HEK293 (cell line): ENCODE measurements at regions not wholly inside any gene's neighbourhood (a gene's known extent, or its start where the extent isn't known, plus 50 kb on each side); places are given as distances from the start of the nearest gene placed in this dataset.

ENCODE experiments used
- CTCF ChIA-PET: fragments of 350-600 bp; formaldehyde crosslinking; extraction: SDS; loops from one replicate; lab custom pipeline; 2021; ENCODE audit warnings: antibody characterized with exemption; lab: Yijun Ruan, JAX
- POLR2A ChIA-PET: fragments of 300-600 bp; formaldehyde crosslinking; extraction: SDS; loops from one replicate; lab custom pipeline; 2020; ENCODE audit warnings: antibody characterized with exemption, inconsistent platforms; lab: Yijun Ruan, JAX
- H3K27ac ChIP-seq: fragments of 200-500 bp; sonication (Bioruptor generic); 2 replicates; pipeline ENCODE4 v1.5.1; 2014; ENCODE audit warnings: low read depth, low read length, control low read depth, inconsistent platforms; ENCODE audit errors: extremely low read depth
- H3K36me3 ChIP-seq, 2 experiments: fragments of 200-500 bp in 1 of 2; sonication (Bioruptor generic) in 1 of 2; 1 replicate in 1 of 2; 2 replicates in 1 of 2; pipeline ENCODE4 v1.5.1; 2014 to 2017; ENCODE audit warnings: inconsistent platforms in 2 of 2, low read length in 2 of 2; ENCODE audit not compliant: control insufficient read depth in 2 of 2, insufficient read depth in 1 of 2
- H3K4me1 ChIP-seq: fragments of 200-500 bp; sonication (Bioruptor generic); 2 replicates; pipeline ENCODE4 v1.5.1; 2014; ENCODE audit warnings: mild to moderate bottlenecking, low read length, inconsistent platforms; ENCODE audit not compliant: control insufficient read depth, insufficient read depth
- H3K4me3 ChIP-seq: 2 replicates; pipeline ENCODE4 v1.5.1; 2011; ENCODE audit warnings: low read depth, mild to moderate bottlenecking, control low read depth, low read length, moderate library complexity
- H3K9me3 ChIP-seq: fragments of 200-500 bp; sonication (Bioruptor generic); 2 replicates; pipeline ENCODE4 v1.5.1; 2014; ENCODE audit warnings: low read depth, low read length, inconsistent platforms; ENCODE audit not compliant: control insufficient read depth, insufficient read depth
- GFI1B ChIP-seq: fragments of 450-650 bp; formaldehyde crosslinking; IDR thresholded peaks from 2 replicates; pipeline ENCODE4 v1.5.1; 2016; ENCODE audit warnings: missing biosample characterization, missing genetic modification characterization
- IKZF3 ChIP-seq: fragments of 450-650 bp; IDR thresholded peaks from 2 replicates; pipeline ENCODE4 v1.5.0; 2018; ENCODE audit warnings: missing biosample characterization, mild to moderate bottlenecking, missing genetic modification characterization, moderate library complexity
- MEIS1 ChIP-seq: sonication (generic); formaldehyde crosslinking; IDR thresholded peaks from 2 replicates; pipeline ENCODE4 v1.8.1; 2022; ENCODE audit warnings: missing genetic modification reagents, mild to moderate bottlenecking, borderline replicate concordance
- OSR2 ChIP-seq: fragments of 450-650 bp; formaldehyde crosslinking; IDR thresholded peaks from 2 replicates; pipeline ENCODE4 v1.5.1; 2016; ENCODE audit warnings: missing biosample characterization, missing genetic modification characterization
- OVOL3 ChIP-seq: fragments of 450-650 bp; formaldehyde crosslinking; IDR thresholded peaks from 2 replicates; pipeline ENCODE4 v1.5.1; 2016; ENCODE audit warnings: missing biosample characterization, missing genetic modification characterization
- PBX3 ChIP-seq: sonication (generic); formaldehyde crosslinking; IDR thresholded peaks from 2 replicates; pipeline ENCODE4 v1.8.1; 2022; ENCODE audit warnings: mild to moderate bottlenecking, moderate library complexity, missing genetic modification reagents
- SCRT2 ChIP-seq: fragments of 450-650 bp; formaldehyde crosslinking; IDR thresholded peaks from 2 replicates; pipeline ENCODE4 v1.5.1; 2016; ENCODE audit warnings: missing biosample characterization, missing genetic modification characterization
- SP3 ChIP-seq: fragments of 450-650 bp; formaldehyde crosslinking; IDR thresholded peaks from 2 replicates; pipeline ENCODE4 v1.5.1; 2016; ENCODE audit warnings: missing biosample characterization, missing genetic modification characterization
- ZBTB1 ChIP-seq: fragments of 450-650 bp; formaldehyde crosslinking; IDR thresholded peaks from 2 replicates; pipeline ENCODE4 v1.5.1; 2016; ENCODE audit warnings: missing biosample characterization, missing genetic modification characterization
- ZIC2 ChIP-seq: fragments of 450-650 bp; formaldehyde crosslinking; IDR thresholded peaks from 2 replicates; pipeline ENCODE4 v1.5.1; 2016; ENCODE audit warnings: missing biosample characterization, missing genetic modification characterization
- ZNF121 ChIP-seq: fragments of 450-650 bp; formaldehyde crosslinking; IDR thresholded peaks from 2 replicates; pipeline ENCODE4 v1.5.1; 2016; ENCODE audit warnings: missing biosample characterization, missing genetic modification characterization
- ZNF16 ChIP-seq: fragments of 450-650 bp; formaldehyde crosslinking; IDR thresholded peaks from 2 replicates; pipeline ENCODE4 v1.5.1; 2016; ENCODE audit warnings: low read depth, missing biosample characterization, missing genetic modification characterization
- ZNF211 ChIP-seq: fragments of 450-650 bp; formaldehyde crosslinking; IDR thresholded peaks from 2 replicates; pipeline ENCODE4 v1.5.1; 2016; ENCODE audit warnings: low read depth, missing biosample characterization, missing genetic modification characterization
- ZNF335 ChIP-seq: fragments of 450-650 bp; formaldehyde crosslinking; conservative IDR thresholded peaks from 2 replicates; pipeline ENCODE4 v1.5.1; 2016; ENCODE audit warnings: missing biosample characterization, missing genetic modification characterization
- ZNF350 ChIP-seq: fragments of 450-650 bp; formaldehyde crosslinking; IDR thresholded peaks from 2 replicates; pipeline ENCODE4 v1.5.0; 2017; ENCODE audit warnings: missing biosample characterization, mild to moderate bottlenecking, missing genetic modification characterization
- ZNF391 ChIP-seq: fragments of 450-650 bp; formaldehyde crosslinking; IDR thresholded peaks from 2 replicates; pipeline ENCODE4 v1.5.1; 2016; ENCODE audit warnings: low read depth, missing biosample characterization, missing genetic modification characterization, borderline replicate concordance
- ZNF518A ChIP-seq: fragments of 450-650 bp; formaldehyde crosslinking; conservative IDR thresholded peaks from 2 replicates; pipeline ENCODE4 v1.5.1; 2016; ENCODE audit warnings: low read depth, missing biosample characterization, missing genetic modification characterization
- ZNF549 ChIP-seq: fragments of 450-650 bp; IDR thresholded peaks from 2 replicates; pipeline ENCODE4 v1.5.1; 2018; ENCODE audit warnings: missing biosample characterization, missing genetic modification characterization, mild to moderate bottlenecking, inconsistent platforms, moderate library complexity
- ZNF555 ChIP-seq: fragments of 450-650 bp; formaldehyde crosslinking; conservative IDR thresholded peaks from 2 replicates; pipeline ENCODE4 v1.5.1; 2017; ENCODE audit warnings: missing biosample characterization, mild to moderate bottlenecking, missing genetic modification characterization, inconsistent platforms
- ZNF596 ChIP-seq: fragments of 450-650 bp; IDR thresholded peaks from 2 replicates; pipeline ENCODE4 v1.5.0; 2018; ENCODE audit warnings: missing biosample characterization, mild to moderate bottlenecking, missing genetic modification characterization, moderate library complexity
- ZNF621 ChIP-seq: fragments of 450-650 bp; formaldehyde crosslinking; IDR thresholded peaks from 2 replicates; pipeline ENCODE4 v1.5.1; 2017; ENCODE audit warnings: missing biosample characterization, missing genetic modification characterization
- ZNF624 ChIP-seq: fragments of 450-650 bp; formaldehyde crosslinking; IDR thresholded peaks from 2 replicates; pipeline ENCODE4 v1.5.1; 2017; ENCODE audit warnings: missing biosample characterization, missing genetic modification characterization
- ZNF677 ChIP-seq: fragments of 450-650 bp; IDR thresholded peaks from 2 replicates; pipeline ENCODE4 v1.5.0; 2018; ENCODE audit warnings: missing biosample characterization, mild to moderate bottlenecking, missing genetic modification characterization, moderate library complexity
- ZNF776 ChIP-seq: fragments of 450-650 bp; formaldehyde crosslinking; IDR thresholded peaks from 2 replicates; pipeline ENCODE4 v1.5.0; 2017; ENCODE audit warnings: missing biosample characterization, missing genetic modification characterization, borderline replicate concordance
- ZNF792 ChIP-seq: fragments of 450-650 bp; formaldehyde crosslinking; IDR thresholded peaks from 2 replicates; pipeline ENCODE4 v1.5.1; 2016; ENCODE audit warnings: missing biosample characterization, missing genetic modification characterization
- ZSCAN18 ChIP-seq: fragments of 450-650 bp; formaldehyde crosslinking; IDR thresholded peaks from 2 replicates; pipeline ENCODE4 v1.5.1; 2016; ENCODE audit warnings: missing biosample characterization, missing genetic modification characterization
- TF ChIP-seq, protein P1 (sequence below): fragments of 450-650 bp; formaldehyde crosslinking; IDR thresholded peaks from 2 replicates; pipeline ENCODE4 v1.5.1; 2016; ENCODE audit warnings: missing biosample characterization, missing genetic modification characterization
- TF ChIP-seq, protein P2 (sequence below): fragments of 450-650 bp; formaldehyde crosslinking; IDR thresholded peaks from 2 replicates; pipeline ENCODE4 v1.5.1; 2016; ENCODE audit warnings: missing biosample characterization, missing genetic modification characterization

DNA sequence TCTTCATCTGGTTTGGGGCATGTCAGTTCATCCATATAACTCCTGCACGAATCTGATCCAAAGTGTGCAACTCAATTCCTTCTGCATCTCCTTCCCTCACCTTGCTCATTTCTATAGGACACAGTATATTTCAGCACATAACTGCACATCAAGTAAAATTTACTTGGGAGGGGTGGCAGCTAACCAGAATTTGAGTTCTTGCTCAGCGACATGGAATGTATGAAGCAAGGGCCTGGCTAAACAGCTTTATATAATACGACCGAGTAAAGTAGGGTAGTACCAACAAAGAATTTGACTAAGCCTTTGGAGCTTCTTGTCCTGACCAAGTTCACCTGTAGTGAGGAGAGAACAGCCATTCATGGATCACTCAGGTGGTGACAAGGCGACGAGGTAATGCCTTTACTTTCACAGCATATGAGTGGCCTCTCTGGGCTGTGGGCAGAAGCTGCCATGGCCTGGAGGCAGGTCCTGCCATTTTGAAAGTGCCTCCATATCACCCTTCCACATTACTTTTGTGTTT lies 570.2 kb upstream of the TNP1 start (continued):
- TF ChIP-seq ZNF121 (tag by site-specific recombination) (no peak), ZNF549 (tag by site-specific recombination) (no peak), ZNF792 (tag by site-specific recombination) (no peak), MEIS1 (CRISPR knock-in tag) (no peak), ZSCAN18 (tag by site-specific recombination) (no peak), ZNF776 (tag by site-specific recombination) (no peak), OSR2 (tag by site-specific recombination) (no peak), ZIC2 (tag by site-specific recombination) (no peak), ZNF621 (tag by site-specific recombination) (no peak), ZNF677 (tag by site-specific recombination) (no peak), SP3 (tag by site-specific recombination) (no peak), GFI1B (tag by site-specific recombination) (no peak), ZNF16 (tag by site-specific recombination) (no peak)
- TF ChIP-seq, all 188 proteins: peak for 0

GRCh38 chr2:217421834-217422233 lies 562.0 kb upstream of the TNP1 start:
- Histone ChIP-seq H3K27ac (no peak overlapping the region), H3K4me3 (no peak overlapping the region), H3K4me1 (no peaks in the 10 kb centered on the region)
- TF ChIP-seq ZNF211 (tag by site-specific recombination) (no peak), PBX3 (CRISPR knock-in tag) (no peak), ZNF335 (no peak), ZNF555 (no peak), ZBTB1 (tag by site-specific recombination) (no peak), ZNF596 (tag by site-specific recombination) (no peak), IKZF3 (tag by site-specific recombination) (no peak), OVOL3 (no peak), SCRT2 (tag by site-specific recombination) (no peak), ZNF518A (tag by site-specific recombination) (no peak), ZNF350 (tag by site-specific recombination) (no peak), ZNF391 (tag by site-specific recombination) (no peak), ZNF624 (tag by site-specific recombination) (no peak)
- TF ChIP-seq, protein P1, sequence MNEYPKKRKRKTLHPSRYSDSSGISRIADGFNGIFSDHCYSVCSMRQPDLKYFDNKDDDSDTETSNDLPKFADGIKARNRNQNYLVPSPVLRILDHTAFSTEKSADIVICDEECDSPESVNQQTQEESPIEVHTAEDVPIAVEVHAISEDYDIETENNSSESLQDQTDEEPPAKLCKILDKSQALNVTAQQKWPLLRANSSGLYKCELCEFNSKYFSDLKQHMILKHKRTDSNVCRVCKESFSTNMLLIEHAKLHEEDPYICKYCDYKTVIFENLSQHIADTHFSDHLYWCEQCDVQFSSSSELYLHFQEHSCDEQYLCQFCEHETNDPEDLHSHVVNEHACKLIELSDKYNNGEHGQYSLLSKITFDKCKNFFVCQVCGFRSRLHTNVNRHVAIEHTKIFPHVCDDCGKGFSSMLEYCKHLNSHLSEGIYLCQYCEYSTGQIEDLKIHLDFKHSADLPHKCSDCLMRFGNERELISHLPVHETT (tag by site-specific recombination): no peak
- TF ChIP-seq, protein P2, sequence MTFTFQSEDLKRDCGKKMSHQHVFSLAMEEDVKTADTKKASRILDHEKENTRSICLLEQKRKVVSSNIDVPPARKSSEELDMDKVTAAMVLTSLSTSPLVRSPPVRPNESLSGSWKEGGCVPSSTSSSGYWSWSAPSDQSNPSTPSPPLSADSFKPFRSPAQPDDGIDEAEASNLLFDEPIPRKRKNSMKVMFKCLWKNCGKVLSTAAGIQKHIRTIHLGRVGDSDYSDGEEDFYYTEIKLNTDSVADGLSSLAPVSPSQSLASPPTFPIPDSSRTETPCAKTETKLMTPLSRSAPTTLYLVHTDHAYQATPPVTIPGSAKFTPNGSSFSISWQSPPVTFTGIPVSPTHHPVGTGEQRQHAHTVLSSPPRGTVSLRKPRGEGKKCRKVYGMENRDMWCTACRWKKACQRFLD: no peak
- TF ChIP-seq, all 188 proteins: peak for 0
- no peaks in the 10 kb centered on the region for H3K36me3 ChIP-seq
- ChIA-PET CTCF (no interaction called here), POLR2A (no interaction called here)
- no peaks in the 10 kb centered on the region for H3K9me3 ChIP-seq
